Left renal pelvis (tissue), 4 donors: ENCODE measurements at regions not wholly inside any gene's neighbourhood (a gene's known extent, or its start where the extent isn't known, plus 50 kb on each side); places are given as distances from the start of the nearest gene placed in this dataset.
"Not testable (repeated sequence)": the region's sequence is repeated elsewhere in the genome, so short reads cannot be mapped to it uniquely, and the experiment has no call there.

Experiments
- DNase-seq, 4 donors: peaks; one replicate each; pipeline ENCODE4 v3.0.0-alpha.2; 2013; ENCODE audit warnings: low read depth in 4 of 4, low spot score in 3 of 4

GRCh38 chrX:74251006-74251930 is 52.7 kb upstream of the ZCCHC13 start:
- DNase-seq, result no peak

- DNase-seq, result no peak
These were observed 53.4 kb upstream of the ZCCHC13 start for GRCh38 chrX:74250574-74250973.

GRCh38 chrX:74249963-74250362 is 54.0 kb upstream of the ZCCHC13 start:
- no peak for DNase-seq

- DNase-seq, result peak in 1 of 4 donors; percentile 7
These were observed 55.1 kb upstream of the ZCCHC13 start for GRCh38 chrX:74248889-74249288.

- DNase-seq, result no peak
These were observed 57.5 kb upstream of the ZCCHC13 start for GRCh38 chrX:74246524-74246923.

- DNase-seq, result no peak
These were observed 61.4 kb upstream of the ZCCHC13 start for GRCh38 chrX:74242484-74243138.

GRCh38 chrX:74242050-74242449 is 61.9 kb upstream of the ZCCHC13 start:
- no peak for DNase-seq

- no peak for DNase-seq
These were observed 65.2 kb upstream of the ZCCHC13 start for GRCh38 chrX:74238771-74239170.

- no peak for DNase-seq
These were observed 69.2 kb upstream of the ZCCHC13 start for GRCh38 chrX:74234818-74235217.

GRCh38 chrX:74232859-74233258 is 71.1 kb upstream of the ZCCHC13 start:
- DNase-seq, result no peak

GRCh38 chrX:74231625-74232024 is 72.4 kb upstream of the ZCCHC13 start:
- no peak for DNase-seq

GRCh38 chrX:74230094-74230493 is 73.9 kb upstream of the ZCCHC13 start:
- DNase-seq, result no peak

- DNase-seq, result no peak
These were observed 78.9 kb upstream of the ZCCHC13 start for GRCh38 chrX:74225111-74225510.

- no peak for DNase-seq
These were observed 83.7 kb upstream of the ZCCHC13 start for GRCh38 chrX:74220277-74220676.

- no peak for DNase-seq
These were observed 85.1 kb upstream of the ZCCHC13 start for GRCh38 chrX:74218895-74219294.

GRCh38 chrX:74216421-74216820 is 87.6 kb upstream of the ZCCHC13 start:
- no peak for DNase-seq

- DNase-seq, result no peak
These were observed 92.1 kb upstream of the ZCCHC13 start for GRCh38 chrX:74211911-74212310.

- DNase-seq, result no peak
These were observed 96.4 kb upstream of the ZCCHC13 start for GRCh38 chrX:74207539-74207938.

- no peak for DNase-seq
These were observed 108.4 kb upstream of the ZCCHC13 start for GRCh38 chrX:74195605-74196004.

GRCh38 chrX:74195120-74195519 is 108.9 kb upstream of the ZCCHC13 start:
- DNase-seq, result no peak

- no peak for DNase-seq
These were observed 116.8 kb upstream of the ZCCHC13 start for GRCh38 chrX:74187211-74187610.

- not testable (repeated sequence) for DNase-seq
These were observed 120.9 kb upstream of the ZCCHC13 start for GRCh38 chrX:74183047-74183446.
